NT2/D1 (cell line): ENCODE measurements at regions not wholly inside any gene's neighbourhood (a gene's known extent, or its start where the extent isn't known, plus 50 kb on each side); places are given as distances from the start of the nearest gene placed in this dataset.

Source experiments
- DNase-seq: peaks from one replicate; pipeline ENCODE4 v3.0.0-alpha.2; 2011; ENCODE audit warnings: low read depth, low spot score
- H3K27me3 ChIP-seq: 2 replicates; pipeline ENCODE4 v1.6.0; 2011; ENCODE audit warnings: mild to moderate bottlenecking; ENCODE audit not compliant: insufficient read length, insufficient read depth
- H3K36me3 ChIP-seq: 2 replicates; pipeline ENCODE4 v1.6.1; 2011; ENCODE audit warnings: mild to moderate bottlenecking, low read length, mixed read lengths; ENCODE audit not compliant: insufficient read depth, insufficient read length
- H3K4me1 ChIP-seq: 2 replicates; pipeline ENCODE4 v1.5.1; 2011; ENCODE audit not compliant: insufficient read depth, insufficient read length
- H3K4me3 ChIP-seq: 2 replicates; pipeline ENCODE4 v1.5.1; 2011; ENCODE audit warnings: low read depth; ENCODE audit not compliant: insufficient read length
- H3K9ac ChIP-seq: 2 replicates; pipeline ENCODE4 v1.6.0; 2011; ENCODE audit warnings: low read depth; ENCODE audit not compliant: insufficient read length
- H3K9me3 ChIP-seq: 2 replicates; pipeline ENCODE4 v1.5.1; 2011; ENCODE audit warnings: mild to moderate bottlenecking, low read length; ENCODE audit not compliant: insufficient read depth
- SUZ12 ChIP-seq: IDR thresholded peaks from 2 replicates; pipeline ENCODE4 v1.6.1; 2011; ENCODE audit not compliant: insufficient read length, insufficient read depth; ENCODE audit errors: extremely low read depth
- YY1 ChIP-seq: IDR thresholded peaks from 2 replicates; pipeline ENCODE4 v1.6.1; 2011; ENCODE audit not compliant: insufficient read length, insufficient read depth
- ZNF274 ChIP-seq: IDR thresholded peaks from 2 replicates; pipeline ENCODE4 v1.6.1; 2011; ENCODE audit warnings: mild to moderate bottlenecking, low read depth, low read length

DNA sequence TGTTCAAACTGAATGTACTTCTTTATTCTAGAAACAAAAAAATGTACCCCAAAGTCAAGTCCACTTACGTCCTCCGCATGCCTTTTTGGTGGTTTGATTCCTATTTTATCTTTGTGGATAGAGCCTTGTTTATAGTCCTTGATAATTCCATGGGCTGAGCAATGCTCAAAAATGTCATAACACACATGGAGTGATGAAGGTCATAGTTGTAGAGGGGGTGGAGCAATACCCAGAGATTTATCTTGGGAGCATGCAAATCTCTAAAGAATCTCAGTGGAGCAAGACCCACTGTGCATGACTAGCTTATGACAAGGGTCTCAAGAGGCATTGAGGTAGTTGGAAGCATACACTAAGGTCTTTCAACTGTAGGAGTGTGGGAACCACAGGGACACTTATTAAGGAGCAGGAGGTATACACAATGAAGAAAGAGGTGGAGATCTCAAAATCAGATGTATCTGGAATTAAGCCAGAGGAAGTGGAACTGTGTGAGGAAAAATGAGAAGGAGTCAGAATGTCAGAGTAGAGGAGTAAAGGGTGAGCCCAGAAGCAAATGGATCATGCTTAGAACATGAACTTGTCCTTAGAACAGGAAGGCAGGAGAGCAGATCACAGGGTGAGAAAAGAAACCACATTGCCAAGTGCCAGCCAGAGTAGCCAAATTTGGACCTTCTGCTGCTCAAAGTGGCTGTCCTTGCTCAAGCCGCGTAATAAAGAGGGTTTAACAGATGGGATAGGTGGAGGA, 68.1 kb upstream of the STK39 start:
- TF ChIP-seq ZNF274 = no peak
- no peak for TF ChIP-seq YY1
- TF ChIP-seq SUZ12 = no peak
- H3K27me3 ChIP-seq = no peaks in the 10 kb centered on the region
- H3K4me3 ChIP-seq = no peak overlapping the region
- no peak overlapping the region for H3K9ac ChIP-seq
- H3K9me3 ChIP-seq = no peaks in the 10 kb centered on the region
- no peaks in the 10 kb centered on the region for H3K36me3 ChIP-seq
- DNase-seq = no peak
- peaks cover 4% of the 10 kb centered on the region for H3K4me1 ChIP-seq

DNA sequence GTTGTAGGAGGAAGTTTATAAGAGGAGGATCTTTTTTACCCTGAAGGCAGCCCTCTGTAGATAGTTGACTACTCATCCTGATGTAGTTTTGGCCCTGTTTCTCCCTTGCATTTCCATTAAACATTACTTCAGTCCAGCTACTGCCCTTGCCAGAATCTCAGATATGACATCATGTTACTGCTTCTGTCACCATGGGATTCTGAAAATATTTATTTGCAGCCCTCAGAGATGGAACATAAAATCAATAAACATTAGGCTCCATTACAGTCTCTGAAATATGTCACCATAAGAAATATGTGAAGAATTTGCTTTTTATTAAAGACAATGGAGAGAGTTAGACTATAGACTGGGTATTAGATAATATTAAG, 68.7 kb upstream of the STK39 start:
- Histone ChIP-seq H3K4me3 (no peak overlapping the region), H3K9me3 (no peaks in the 10 kb centered on the region), H3K27me3 (no peaks in the 10 kb centered on the region), H3K36me3 (no peaks in the 10 kb centered on the region), H3K9ac (no peak overlapping the region), H3K4me1 (peaks cover 4% of the 10 kb centered on the region)
- TF ChIP-seq SUZ12 (no peak), ZNF274 (no peak), YY1 (no peak)
- DNase-seq = no peak

DNA sequence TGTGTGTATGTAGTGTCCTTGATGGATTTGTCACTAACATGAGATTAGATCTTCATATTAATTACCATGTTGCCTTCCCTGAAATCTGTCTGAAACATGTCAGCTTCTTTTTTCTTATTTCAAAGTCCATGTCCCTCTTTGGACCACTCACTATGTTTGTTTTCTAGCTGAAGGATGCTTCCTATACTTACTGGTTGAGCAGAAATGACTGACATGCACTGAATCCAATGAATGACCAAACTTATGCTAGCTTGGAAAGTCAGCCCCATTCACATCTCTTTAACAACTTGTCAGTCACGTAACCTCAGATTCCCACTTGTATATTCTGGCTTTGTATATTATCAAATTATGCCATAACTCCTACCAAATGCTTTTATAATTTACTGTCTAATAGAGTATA, 69.9 kb upstream of the STK39 start:
- H3K4me1 ChIP-seq = no peaks in the 10 kb centered on the region
- no peaks in the 10 kb centered on the region for H3K36me3 ChIP-seq
- no peak overlapping the region for H3K9ac ChIP-seq
- TF ChIP-seq YY1 (no peak), SUZ12 (no peak), ZNF274 (no peak)
- no peaks in the 10 kb centered on the region for H3K9me3 ChIP-seq
- no peak for DNase-seq
- H3K27me3 ChIP-seq = no peaks in the 10 kb centered on the region
- no peak overlapping the region for H3K4me3 ChIP-seq

DNA sequence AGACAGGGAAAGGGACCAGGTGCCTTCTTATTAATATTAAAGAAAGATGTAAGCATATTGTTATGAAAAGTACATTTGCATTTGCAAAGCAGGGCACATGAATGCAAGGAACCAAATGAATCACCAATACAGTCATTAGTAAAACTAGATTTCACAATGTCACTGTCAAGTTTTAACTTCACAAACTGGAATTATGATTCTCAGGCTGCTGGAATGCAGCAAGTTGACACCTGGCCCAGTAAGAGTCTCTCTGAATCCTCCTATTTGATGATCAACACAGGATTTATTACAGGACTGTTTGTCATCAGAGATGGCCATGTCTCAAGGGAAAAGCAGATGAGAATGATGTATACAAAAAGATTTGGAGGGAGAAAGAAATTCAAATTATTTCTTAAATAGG, 72.9 kb upstream of the STK39 start:
- H3K4me3 ChIP-seq = no peak overlapping the region
- no peaks in the 10 kb centered on the region for H3K9me3 ChIP-seq
- no peak for TF ChIP-seq YY1
- no peak for TF ChIP-seq SUZ12
- TF ChIP-seq ZNF274 = no peak
- no peaks in the 10 kb centered on the region for H3K36me3 ChIP-seq
- no peak for DNase-seq
- H3K27me3 ChIP-seq = no peaks in the 10 kb centered on the region
- H3K4me1 ChIP-seq = no peaks in the 10 kb centered on the region
- no peak overlapping the region for H3K9ac ChIP-seq

DNA sequence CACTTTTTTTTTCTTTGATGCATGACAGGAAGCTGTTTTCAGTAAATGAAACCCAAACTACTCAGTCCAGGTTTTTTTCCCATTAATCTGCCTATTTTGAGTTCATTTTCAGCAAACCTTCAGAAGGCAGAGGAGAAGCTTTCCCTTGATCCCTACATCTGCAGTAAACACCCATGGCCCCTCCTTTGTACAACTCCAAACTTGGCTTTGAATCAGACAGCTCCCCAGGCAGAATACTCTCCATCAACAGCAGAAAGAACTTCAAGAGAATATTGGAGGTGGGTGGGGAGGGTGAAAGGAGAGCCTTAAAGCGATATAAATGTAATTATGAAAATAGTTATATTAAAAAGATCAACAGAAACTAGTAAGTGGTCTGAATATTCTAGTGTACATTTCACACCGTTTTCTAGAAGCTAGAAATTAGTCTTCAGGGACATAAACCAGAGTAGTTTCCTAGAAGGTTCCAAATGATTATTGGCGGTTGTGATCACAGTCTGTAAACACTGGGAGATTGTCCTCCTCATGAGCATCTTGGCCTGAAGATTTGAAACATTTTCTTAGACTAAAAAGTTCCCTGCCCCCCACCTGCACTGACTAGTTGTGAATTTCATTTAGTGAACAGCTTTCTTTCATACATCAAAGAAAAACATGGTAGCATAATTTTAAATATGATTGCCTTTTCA, 75.1 kb upstream of the STK39 start:
- H3K27me3 ChIP-seq = no peaks in the 10 kb centered on the region
- no peak overlapping the region for H3K4me3 ChIP-seq
- no peak overlapping the region for H3K9ac ChIP-seq
- no peaks in the 10 kb centered on the region for H3K4me1 ChIP-seq
- no peaks in the 10 kb centered on the region for H3K9me3 ChIP-seq
- H3K36me3 ChIP-seq = no peaks in the 10 kb centered on the region
- TF ChIP-seq YY1 (no peak), SUZ12 (no peak), ZNF274 (no peak)
- DNase-seq = no peak

DNA sequence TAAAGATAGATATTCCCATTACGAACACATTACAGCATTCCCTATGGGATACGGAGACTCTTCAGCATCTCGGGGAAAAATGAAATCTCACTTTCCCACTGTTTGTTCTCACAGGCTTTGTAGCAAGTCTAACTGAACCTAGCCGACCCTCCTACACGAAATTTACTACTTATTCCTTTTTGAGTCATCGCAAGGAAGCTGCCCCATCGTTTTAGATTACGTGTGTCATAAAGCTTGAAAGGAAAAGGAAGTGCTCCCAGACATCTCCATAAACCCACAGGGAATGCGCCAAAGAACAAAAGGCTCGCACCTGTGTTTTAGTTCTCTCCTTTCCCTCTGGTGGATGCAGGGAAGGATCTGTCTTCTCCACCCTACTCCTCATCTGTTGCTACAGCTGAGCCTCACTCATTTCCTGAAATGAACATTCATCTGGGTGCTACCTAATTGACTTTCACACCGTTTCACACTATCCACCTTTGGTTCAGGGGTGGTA, 76.2 kb upstream of the STK39 start:
- Histone ChIP-seq H3K36me3 (no peaks in the 10 kb centered on the region), H3K4me3 (no peak overlapping the region), H3K27me3 (no peaks in the 10 kb centered on the region), H3K4me1 (no peaks in the 10 kb centered on the region), H3K9ac (no peak overlapping the region), H3K9me3 (no peaks in the 10 kb centered on the region)
- DNase-seq = no peak
- TF ChIP-seq SUZ12 (no peak), YY1 (no peak), ZNF274 (no peak)

DNA sequence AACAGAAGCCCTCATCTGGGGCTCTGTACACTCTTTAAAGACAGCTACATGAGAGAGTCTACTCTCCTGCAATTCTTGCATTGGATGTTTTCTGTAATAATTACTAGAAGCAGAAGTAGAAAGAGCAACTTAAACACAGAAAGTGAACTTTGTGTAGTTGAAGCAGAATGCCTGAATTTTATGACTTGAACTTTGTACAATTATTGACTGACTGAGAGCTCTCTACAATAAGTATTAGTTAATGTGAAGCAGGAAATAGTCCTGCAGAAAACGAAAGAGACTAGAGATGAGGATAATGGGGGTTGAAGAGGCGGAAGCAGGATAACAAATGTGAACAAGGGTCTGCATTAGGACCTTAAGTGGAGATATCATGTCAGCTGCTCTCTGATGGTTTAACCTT, 79.2 kb upstream of the STK39 start:
- Histone ChIP-seq H3K4me1 (no peaks in the 10 kb centered on the region), H3K27me3 (no peaks in the 10 kb centered on the region), H3K36me3 (no peaks in the 10 kb centered on the region), H3K4me3 (no peak overlapping the region), H3K9me3 (no peaks in the 10 kb centered on the region; the same call in 1 of the 2 replicates), H3K9ac (no peak overlapping the region)
- no peak for DNase-seq
- TF ChIP-seq YY1 = no peak

DNA sequence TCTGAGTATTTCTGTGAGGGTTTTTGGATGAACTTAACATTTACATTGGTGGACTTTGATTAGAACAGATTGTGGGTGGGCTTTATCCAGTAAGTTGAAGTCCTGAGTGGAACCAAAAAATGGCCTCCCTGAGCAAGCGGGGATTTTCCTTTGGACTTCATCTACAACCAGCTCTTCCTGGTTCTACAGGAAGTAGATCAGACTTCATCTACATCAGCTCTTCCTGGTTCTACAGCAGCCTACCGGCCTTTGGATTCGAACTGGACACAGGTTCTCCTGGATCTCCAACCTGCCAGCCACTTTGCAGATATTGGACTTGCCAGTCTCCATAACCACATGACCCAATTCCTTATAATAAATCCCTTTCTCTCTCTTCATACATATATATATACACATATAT, 79.9 kb upstream of the STK39 start:
- Histone ChIP-seq H3K4me3 (no peak overlapping the region), H3K9ac (no peak overlapping the region), H3K9me3 (no peaks in the 10 kb centered on the region; the same call in 1 of the 2 replicates), H3K4me1 (no peaks in the 10 kb centered on the region), H3K27me3 (no peaks in the 10 kb centered on the region), H3K36me3 (no peaks in the 10 kb centered on the region)
- DNase-seq = no peak
- TF ChIP-seq YY1 = no peak
- no peak for TF ChIP-seq SUZ12
- no peak for TF ChIP-seq ZNF274
